H9 (cell line): ENCODE measurements at regions not wholly inside any gene's neighbourhood (a gene's known extent, or its start where the extent isn't known, plus 50 kb on each side); places are given as distances from the start of the nearest gene placed in this dataset.

Source experiments
- DNase-seq: peaks from one replicate; pipeline ENCODE4 v3.0.0-alpha.2; 2017
- H2AFZ ChIP-seq: one replicate; pipeline ENCODE4 v1.6.1; 2013; ENCODE audit warnings: mild to moderate bottlenecking, low read length, control low read depth, moderate library complexity
- H2AK5ac ChIP-seq: 2 replicates; pipeline ENCODE4 v1.6.1; 2013; ENCODE audit warnings: low read length, control low read depth, mixed read lengths; ENCODE audit not compliant: insufficient read length
- H2BK120ac ChIP-seq: one replicate; pipeline ENCODE4 v1.6.1; 2013; ENCODE audit warnings: low read depth, mild to moderate bottlenecking, low read length, control low read depth, inconsistent platforms; ENCODE audit not compliant: poor library complexity, severe bottlenecking
- H2BK12ac ChIP-seq: 2 replicates; pipeline ENCODE4 v1.6.1; 2013; ENCODE audit warnings: low read length, control low read depth, mixed read lengths, low read depth; ENCODE audit not compliant: insufficient read length
- H2BK15ac ChIP-seq: 2 replicates; pipeline ENCODE4 v1.6.1; 2013; ENCODE audit warnings: low read depth, low read length, control low read depth
- H2BK20ac ChIP-seq: one replicate; pipeline ENCODE4 v1.6.1; 2013; ENCODE audit warnings: low read depth, mild to moderate bottlenecking, low read length, control low read depth, inconsistent platforms; ENCODE audit not compliant: poor library complexity, severe bottlenecking
- H2BK5ac ChIP-seq: 2 replicates; pipeline ENCODE4 v1.6.1; 2013; ENCODE audit warnings: low read length, control low read depth, mixed read lengths; ENCODE audit not compliant: insufficient read length
- H3K14ac ChIP-seq: 2 replicates; pipeline ENCODE4 v1.6.1; 2013; ENCODE audit warnings: low read length, control low read depth; ENCODE audit not compliant: insufficient read depth
- H3K18ac ChIP-seq: 2 replicates; pipeline ENCODE4 v1.6.1; 2013; ENCODE audit warnings: low read depth, mild to moderate bottlenecking, mixed read lengths, low read length, control low read depth; ENCODE audit not compliant: insufficient read length
- H3K23ac ChIP-seq: 2 replicates; pipeline ENCODE4 v1.6.1; 2013; ENCODE audit warnings: low read length, control low read depth, mixed read lengths, low read depth; ENCODE audit not compliant: insufficient read length
- H3K23me2 ChIP-seq: 2 replicates; pipeline ENCODE4 v1.6.1; 2013; ENCODE audit warnings: low read depth, mild to moderate bottlenecking, mixed read lengths, low read length, control low read depth; ENCODE audit not compliant: insufficient read length, poor library complexity, severe bottlenecking
- H3K27ac ChIP-seq: 2 replicates; pipeline ENCODE4 v1.5.1; 2013; ENCODE audit warnings: low read length, control low read depth, mixed read lengths, low read depth; ENCODE audit not compliant: insufficient read length
- H3K27me3 ChIP-seq: 2 replicates; pipeline ENCODE4 v1.6.1; 2013; ENCODE audit warnings: low read length, control low read depth, inconsistent platforms; ENCODE audit not compliant: insufficient read depth
- H3K4ac ChIP-seq: 2 replicates; pipeline ENCODE4 v1.6.1; 2013; ENCODE audit warnings: low read depth, mild to moderate bottlenecking, control low read depth, inconsistent platforms, low read length, moderate library complexity
- H3K4me1 ChIP-seq: 2 replicates; pipeline ENCODE4 v1.6.1; 2013; ENCODE audit warnings: low read length, control low read depth, inconsistent platforms; ENCODE audit not compliant: insufficient read depth
- H3K4me2 ChIP-seq: 2 replicates; pipeline ENCODE4 v1.6.1; 2013; ENCODE audit warnings: low read length, control low read depth, mixed read lengths; ENCODE audit not compliant: insufficient read length, insufficient read depth
- H3K56ac ChIP-seq: 2 replicates; pipeline ENCODE4 v1.6.1; 2013; ENCODE audit warnings: low read depth, mild to moderate bottlenecking, mixed read lengths, low read length, control low read depth; ENCODE audit not compliant: insufficient read length
- H3K79me1 ChIP-seq: 2 replicates; pipeline ENCODE4 v1.6.1; 2013; ENCODE audit warnings: low read depth, mild to moderate bottlenecking, moderate library complexity, low read length, control low read depth, inconsistent platforms; ENCODE audit not compliant: insufficient read depth, poor library complexity, severe bottlenecking
- H3K79me2 ChIP-seq: 2 replicates; pipeline ENCODE4 v1.6.1; 2013; ENCODE audit warnings: low read length, control low read depth, inconsistent platforms; ENCODE audit not compliant: insufficient read depth
- H3K9ac ChIP-seq: 2 replicates; pipeline ENCODE4 v1.6.1; 2013; ENCODE audit warnings: low read length, control low read depth, mixed read lengths; ENCODE audit not compliant: insufficient read length; ENCODE audit errors: extremely low read depth
- H3K9me3 ChIP-seq: one replicate; pipeline ENCODE4 v1.6.1; 2013; ENCODE audit warnings: low read depth, low read length, inconsistent platforms; ENCODE audit not compliant: control insufficient read depth
- H3T11ph ChIP-seq: one replicate; pipeline ENCODE4 v1.6.1; 2013; ENCODE audit warnings: mild to moderate bottlenecking, low read length, control low read depth, inconsistent platforms
- H4K20me1 ChIP-seq: one replicate; pipeline ENCODE4 v1.6.1; 2013; ENCODE audit not compliant: control insufficient read depth, insufficient read length, insufficient read depth
- H4K5ac ChIP-seq: 2 replicates; pipeline ENCODE4 v1.6.1; 2013; ENCODE audit warnings: low read depth, mild to moderate bottlenecking, mixed read lengths, low read length, control low read depth; ENCODE audit not compliant: insufficient read length
- H4K8ac ChIP-seq: replicated peaks from 2 replicates; pipeline ENCODE4 v1.6.1; 2013; ENCODE audit warnings: low read length, control low read depth, mixed read lengths, low read depth; ENCODE audit not compliant: insufficient read length
- H4K91ac ChIP-seq: 2 replicates; pipeline ENCODE4 v1.6.1; 2013; ENCODE audit warnings: low read depth, mild to moderate bottlenecking, moderate library complexity, mixed read lengths, low read length, control low read depth; ENCODE audit not compliant: insufficient read length
- H3K27ac Mint-ChIP-seq, 3 experiments: 2 replicates in 2 of 3; 3 replicates in 1 of 3; pipeline ENCODE4 v1.8.0; 2020 to 2021; ENCODE audit warnings: mixed read lengths in 3 of 3, mild to moderate bottlenecking in 1 of 3, moderate library complexity in 1 of 3
- H3K27me3 Mint-ChIP-seq: 2 replicates; pipeline ENCODE4 v1.8.0; 2021; ENCODE audit warnings: low read depth, mild to moderate bottlenecking, moderate library complexity, mixed read lengths
- H3K36me3 Mint-ChIP-seq, 3 experiments: 2 replicates in 2 of 3; 3 replicates in 1 of 3; pipeline ENCODE4 v1.8.0; 2020 to 2021; ENCODE audit warnings: low read depth in 3 of 3, mixed read lengths in 3 of 3; ENCODE audit not compliant: insufficient read depth in 1 of 3
- H3K4me1 Mint-ChIP-seq, 2 experiments: 2 replicates each; pipeline ENCODE4 v1.8.0; 2020; ENCODE audit warnings: mixed read lengths in 2 of 2
- H3K4me3 Mint-ChIP-seq, 2 experiments: 2 replicates in 1 of 2; 3 replicates in 1 of 2; pipeline ENCODE4 v1.8.0; 2020 to 2021; ENCODE audit warnings: mild to moderate bottlenecking in 2 of 2, mixed read lengths in 2 of 2, moderate library complexity in 1 of 2
- H3K9me3 Mint-ChIP-seq, 2 experiments: 2 replicates in 1 of 2; 3 replicates in 1 of 2; pipeline ENCODE4 v1.8.0; 2020; ENCODE audit warnings: mild to moderate bottlenecking in 2 of 2, mixed read lengths in 2 of 2, moderate library complexity in 1 of 2
- WGBS: extraction: QIAGEN DNeasy Blood & Tissue Kit; methylation state at CpG from one replicate; pipeline ENCODE4 v1.1.7; 2013; ENCODE audit warnings: missing lambda C conversion rate, low lambda C conversion rate, mixed read lengths; ENCODE audit not compliant: insufficient read length; ENCODE audit errors: extremely low coverage; 5-methylcytosine and 5-hydroxymethylcytosine counted together
- TF ChIP-seq, protein P1 (sequence below): fragments of 200-600 bp; sonication (generic); conservative IDR thresholded peaks from 3 replicates; pipeline ENCODE4 v1.8.0; 2021; ENCODE audit warnings: antibody characterized with exemption, mild to moderate bottlenecking

DNA sequence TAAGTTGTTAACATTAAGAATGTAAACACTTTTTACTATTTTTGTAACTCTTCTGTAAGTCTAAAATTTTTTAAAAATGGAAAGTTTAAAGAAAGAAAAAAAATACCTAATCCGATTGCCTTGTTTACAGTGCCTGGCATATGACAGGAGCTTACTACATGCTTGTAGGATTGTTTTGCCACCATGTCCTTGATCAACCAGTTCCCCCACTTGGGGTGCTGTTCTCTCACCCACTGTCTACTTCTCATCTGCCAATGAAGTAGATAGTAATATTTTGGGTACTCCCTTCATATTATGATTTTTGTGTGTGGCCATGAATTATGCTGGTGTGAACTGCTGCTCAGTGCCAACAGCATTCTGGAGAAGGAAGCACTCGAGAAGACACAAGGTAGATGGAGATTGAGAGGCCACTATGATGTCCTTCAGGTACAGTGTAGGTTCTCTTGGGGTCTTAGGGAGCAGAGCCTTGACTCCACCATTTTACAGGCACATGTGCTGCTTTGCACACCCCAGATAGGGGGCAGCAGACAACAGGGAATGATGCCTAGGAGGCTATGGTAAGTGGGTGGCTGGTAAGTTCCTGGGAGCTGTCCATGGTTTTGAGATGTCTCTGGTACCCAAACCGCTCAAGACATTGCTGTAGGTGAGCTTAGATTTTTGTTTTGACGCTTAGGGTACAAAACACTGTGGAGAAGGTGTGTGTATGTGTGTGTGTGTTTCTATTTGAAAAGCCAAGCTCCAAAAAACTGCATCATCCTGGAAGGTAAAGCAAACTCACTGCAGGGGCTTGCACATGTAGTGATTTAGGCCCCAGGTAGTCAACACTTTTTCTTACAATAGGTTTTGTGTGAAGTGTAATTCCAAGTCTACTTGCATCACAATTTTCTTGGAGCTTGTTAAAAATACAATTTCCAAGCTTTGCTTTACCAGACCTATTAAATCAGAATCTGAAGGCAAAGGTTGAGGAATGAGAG, 494.5 kb upstream of the LARGE1 start:
- no peak overlapping the region for H2AFZ ChIP-seq
- no peak overlapping the region for H4K5ac ChIP-seq
- H2BK20ac ChIP-seq = no peak overlapping the region
- Mint-ChIP-seq H3K36me3 (no peaks in the 10 kb centered on the region), H3K27ac (no peak overlapping the region; a peak in 1 of 7 replicates), H3K27me3 (no peaks in the 10 kb centered on the region), H3K4me1 (peaks cover 9 to 14% of the 10 kb centered on the region in 2 experiments), H3K9me3 (no peaks in the 10 kb centered on the region; a peak in 2 of 5 replicates), H3K4me3 (no peak overlapping the region)
- no peak overlapping the region for H3K4ac ChIP-seq
- peak; percentile 90 for DNase-seq
- H4K20me1 ChIP-seq = no peaks in the 10 kb centered on the region
- no peak overlapping the region for H3T11ph ChIP-seq
- H4K8ac ChIP-seq = no peak overlapping the region
- no peak overlapping the region for H3K27ac ChIP-seq
- no peak overlapping the region for H2BK5ac ChIP-seq
- no peak overlapping the region for H3K4me2 ChIP-seq
- H4K91ac ChIP-seq = no peak overlapping the region
- no peaks in the 10 kb centered on the region for H3K27me3 ChIP-seq
- no peak overlapping the region for H2BK15ac ChIP-seq
- H3K23ac ChIP-seq = no peak overlapping the region
- peaks cover 5% of the 10 kb centered on the region; the same call in 1 of the 2 replicates for H3K4me1 ChIP-seq
- TF ChIP-seq, protein P1, sequence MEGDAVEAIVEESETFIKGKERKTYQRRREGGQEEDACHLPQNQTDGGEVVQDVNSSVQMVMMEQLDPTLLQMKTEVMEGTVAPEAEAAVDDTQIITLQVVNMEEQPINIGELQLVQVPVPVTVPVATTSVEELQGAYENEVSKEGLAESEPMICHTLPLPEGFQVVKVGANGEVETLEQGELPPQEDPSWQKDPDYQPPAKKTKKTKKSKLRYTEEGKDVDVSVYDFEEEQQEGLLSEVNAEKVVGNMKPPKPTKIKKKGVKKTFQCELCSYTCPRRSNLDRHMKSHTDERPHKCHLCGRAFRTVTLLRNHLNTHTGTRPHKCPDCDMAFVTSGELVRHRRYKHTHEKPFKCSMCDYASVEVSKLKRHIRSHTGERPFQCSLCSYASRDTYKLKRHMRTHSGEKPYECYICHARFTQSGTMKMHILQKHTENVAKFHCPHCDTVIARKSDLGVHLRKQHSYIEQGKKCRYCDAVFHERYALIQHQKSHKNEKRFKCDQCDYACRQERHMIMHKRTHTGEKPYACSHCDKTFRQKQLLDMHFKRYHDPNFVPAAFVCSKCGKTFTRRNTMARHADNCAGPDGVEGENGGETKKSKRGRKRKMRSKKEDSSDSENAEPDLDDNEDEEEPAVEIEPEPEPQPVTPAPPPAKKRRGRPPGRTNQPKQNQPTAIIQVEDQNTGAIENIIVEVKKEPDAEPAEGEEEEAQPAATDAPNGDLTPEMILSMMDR = peak; percentile 95
- H3K9me3 ChIP-seq = no peaks in the 10 kb centered on the region
- no peak overlapping the region for H3K9ac ChIP-seq
- H2AK5ac ChIP-seq = no peak overlapping the region
- no peak overlapping the region for H2BK12ac ChIP-seq
- no peak overlapping the region for H3K18ac ChIP-seq
- no peaks in the 10 kb centered on the region; the same call in 1 of the 2 replicates for H3K79me2 ChIP-seq
- H3K79me1 ChIP-seq = no peaks in the 10 kb centered on the region
- no peak overlapping the region for H3K14ac ChIP-seq
- H3K56ac ChIP-seq = no peak overlapping the region
- no CpG with 5 or more reads among the region's 4 CpGs for WGBS
- H2BK120ac ChIP-seq = no peak overlapping the region
- H3K23me2 ChIP-seq = no peaks in the 10 kb centered on the region
